ENCODE measurements at regions not wholly inside any gene's neighbourhood (a gene's known extent, or its start where the extent isn't known, plus 50 kb on each side); places are given as distances from the start of the nearest gene placed in this dataset.

- H3K27ac Mint-ChIP-seq = no peak overlapping the region
These were observed 145.4 kb upstream of the IER5L start for GRCh38 chr9:129323376-129323998.

GRCh38 chr9:129322641-129323375 is 144.7 kb upstream of the IER5L start:
- CTCF ChIA-PET = no interaction called here
- DNase-seq = peak; percentile 6

More at GRCh38 chr9:129323376-129323998, 145.4 kb upstream of the IER5L start:
- H3K9me3 Mint-ChIP-seq = no peaks in the 10 kb centered on the region
- peaks cover 51% of the 10 kb centered on the region for H3K27me3 Mint-ChIP-seq
- H3K4me3 Mint-ChIP-seq = no peak overlapping the region
- H3K36me3 Mint-ChIP-seq = no peaks in the 10 kb centered on the region
- CTCF ChIA-PET = no interaction called here
- peak; percentile 16 for DNase-seq
- peaks cover 23% of the 10 kb centered on the region for H3K4me1 Mint-ChIP-seq

GRCh38 chr9:129322022-129322621 is 144.1 kb upstream of the IER5L start:
- CTCF ChIA-PET = interaction anchor here (0.9 kb wide), 1 partner anchor 292 kb away, joined by 3 read pairs; no protein-coding TSS in a partner anchor
- peak; percentile 20 for DNase-seq
- Mint-ChIP-seq H3K36me3 (no peaks in the 10 kb centered on the region), H3K4me1 (peaks cover 18% of the 10 kb centered on the region), H3K27ac (no peak overlapping the region), H3K9me3 (no peaks in the 10 kb centered on the region), H3K27me3 (peaks cover 64% of the 10 kb centered on the region), H3K4me3 (no peak overlapping the region)

More at GRCh38 chr9:129322641-129323375, 144.7 kb upstream of the IER5L start:
- H3K4me3 Mint-ChIP-seq = no peak overlapping the region
- no peak overlapping the region for H3K27ac Mint-ChIP-seq
- H3K27me3 Mint-ChIP-seq = peaks cover 58% of the 10 kb centered on the region
- H3K4me1 Mint-ChIP-seq = peaks cover 18% of the 10 kb centered on the region
- H3K36me3 Mint-ChIP-seq = no peaks in the 10 kb centered on the region
- H3K9me3 Mint-ChIP-seq = no peaks in the 10 kb centered on the region

GRCh38 chr9:129321286-129322021 is 143.4 kb upstream of the IER5L start:
- Mint-ChIP-seq H3K27ac (no peak overlapping the region), H3K27me3 (peaks cover 64% of the 10 kb centered on the region), H3K9me3 (no peaks in the 10 kb centered on the region), H3K36me3 (no peaks in the 10 kb centered on the region), H3K4me3 (no peak overlapping the region), H3K4me1 (peaks cover 18% of the 10 kb centered on the region)
- no peak for DNase-seq
- CTCF ChIA-PET = interaction anchor here (0.9 to 1.7 kb wide), 6 partner anchors 14 to 292 kb away, joined by 3 to 8 read pairs (median 4); no protein-coding TSS in a partner anchor

- peak overlapping the region; percentile 57 for H3K27ac Mint-ChIP-seq
- DNase-seq = peak; percentile 76
- peaks cover 60% of the 10 kb centered on the region for H3K27me3 Mint-ChIP-seq
- peaks cover 18% of the 10 kb centered on the region for H3K4me1 Mint-ChIP-seq
- no peaks in the 10 kb centered on the region for H3K36me3 Mint-ChIP-seq
- H3K9me3 Mint-ChIP-seq = no peaks in the 10 kb centered on the region
- H3K4me3 Mint-ChIP-seq = peak overlapping the region; percentile 63
- CTCF ChIA-PET = interaction anchor here (0.7 to 1.8 kb wide), 9 partner anchors 15 to 304 kb away, joined by 3 to 8 read pairs (median 4); no protein-coding TSS in a partner anchor
These were observed 142.7 kb upstream of the IER5L start for GRCh38 chr9:129320575-129321285.

- H3K4me1 Mint-ChIP-seq = peaks cover 18% of the 10 kb centered on the region
- no peak overlapping the region for H3K27ac Mint-ChIP-seq
- peak; percentile 26 for DNase-seq
- H3K9me3 Mint-ChIP-seq = no peaks in the 10 kb centered on the region
- H3K36me3 Mint-ChIP-seq = no peaks in the 10 kb centered on the region
- CTCF ChIA-PET = interaction anchor here (0.7 to 1.8 kb wide), 9 partner anchors 16 to 305 kb away, joined by 3 to 8 read pairs (median 4); no protein-coding TSS in a partner anchor
- H3K4me3 Mint-ChIP-seq = peak overlapping the region; percentile 63
- peaks cover 58% of the 10 kb centered on the region for H3K27me3 Mint-ChIP-seq
These were observed 141.9 kb upstream of the IER5L start for GRCh38 chr9:129319938-129320481.

GRCh38 chr9:129319076-129319937 is 141.2 kb upstream of the IER5L start:
- CTCF ChIA-PET = interaction anchor here (0.8 to 1.8 kb wide), 4 partner anchors 145 to 306 kb away, joined by 3 to 7 read pairs (median 4); no protein-coding TSS in a partner anchor
- no peak overlapping the region for H3K4me3 Mint-ChIP-seq
- peak; percentile 16 for DNase-seq
- no peaks in the 10 kb centered on the region for H3K9me3 Mint-ChIP-seq
- peaks cover 18% of the 10 kb centered on the region for H3K4me1 Mint-ChIP-seq
- H3K27ac Mint-ChIP-seq = no peak overlapping the region
- H3K36me3 Mint-ChIP-seq = no peaks in the 10 kb centered on the region
- peaks cover 54% of the 10 kb centered on the region for H3K27me3 Mint-ChIP-seq

- H3K27ac Mint-ChIP-seq = no peak overlapping the region
- H3K9me3 Mint-ChIP-seq = no peaks in the 10 kb centered on the region
- CTCF ChIA-PET = no interaction called here
- no peak overlapping the region for H3K4me3 Mint-ChIP-seq
- peaks cover 18% of the 10 kb centered on the region for H3K4me1 Mint-ChIP-seq
- no peaks in the 10 kb centered on the region for H3K36me3 Mint-ChIP-seq
- DNase-seq = peak; percentile 16
- H3K27me3 Mint-ChIP-seq = peaks cover 52% of the 10 kb centered on the region
These were observed 140.3 kb upstream of the IER5L start for GRCh38 chr9:129318121-129319075.

GRCh38 chr9:129317179-129318011 is 139.3 kb upstream of the IER5L start:
- no peak for DNase-seq
- Mint-ChIP-seq H3K36me3 (no peaks in the 10 kb centered on the region), H3K27me3 (peaks cover 48% of the 10 kb centered on the region), H3K4me1 (peaks cover 18% of the 10 kb centered on the region), H3K4me3 (no peak overlapping the region), H3K9me3 (no peaks in the 10 kb centered on the region), H3K27ac (no peak overlapping the region)
- CTCF ChIA-PET = interaction anchor here (1.1 kb wide), 1 partner anchor 187 kb away, joined by 3 read pairs; no protein-coding TSS in a partner anchor

- Mint-ChIP-seq H3K27ac (no peak overlapping the region), H3K4me3 (no peak overlapping the region), H3K9me3 (no peaks in the 10 kb centered on the region), H3K36me3 (no peaks in the 10 kb centered on the region), H3K4me1 (peaks cover 13% of the 10 kb centered on the region), H3K27me3 (peaks cover 44% of the 10 kb centered on the region)
- CTCF ChIA-PET = interaction anchor here (1.1 kb wide), 1 partner anchor 186 kb away, joined by 3 read pairs; no protein-coding TSS in a partner anchor
- DNase-seq = peak; percentile 12
These were observed 138.4 kb upstream of the IER5L start for GRCh38 chr9:129316281-129317030.

All from activated naive CD4-positive, alpha-beta T cell treated with anti-CD3 and anti-CD28 coated beads, Interleukin-2, amount 10 ng/mL, durations not matched to agents 7 days and 5 days (primary cell).